ENCODE measurements at regions not wholly inside any gene's neighbourhood (a gene's known extent, or its start where the extent isn't known, plus 50 kb on each side); places are given as distances from the start of the nearest gene placed in this dataset.

- no peaks in the 10 kb centered on the region for H3K9me3 ChIP-seq
- H3K4me1 ChIP-seq (ENCODE audit: control insufficient read depth in 1 of 2, insufficient read depth in 2 of 2, low read depth in 1 of 2, low read length in 1 of 2), result peaks cover 3 to 11% of the 10 kb centered on the region in 2 experiments; a peak in 3 of 4 replicates
- peak; percentile 34 for DNase-seq
- no peak overlapping the region for H3K4me2 ChIP-seq
- peak overlapping the region; percentile 37 for H2AFZ ChIP-seq (ENCODE audit: low read depth)
- no peaks in the 10 kb centered on the region for H3F3A ChIP-seq (replicated peaks; ENCODE audit: insufficient read depth)
- H3K79me2 ChIP-seq (ENCODE audit: insufficient read depth), result no peaks in the 10 kb centered on the region
- H3K27ac ChIP-seq (ENCODE audit: low read depth in 2 of 2, low read length in 1 of 2), result peak overlapping the region in 1 of 2 experiments; percentile 42; a peak in 2 of 4 replicates
- 63% methylated on average over 6 of the region's 6 CpGs for WGBS (ENCODE audit: low lambda C conversion rate)
- no peaks in the 10 kb centered on the region for H3K27me3 ChIP-seq (ENCODE audit: insufficient read depth)
- POLR2A ChIA-PET, result no interaction called here
- H3K36me3 ChIP-seq (replicated peaks in 1 of 2; ENCODE audit: control insufficient read depth in 1 of 2, insufficient read depth in 2 of 2, low read length in 1 of 2), result no peaks in the 10 kb centered on the region
- TF ChIP-seq RAD21 (IDR thresholded peaks at IDR 0.05; ENCODE audit: low read length), result no peak
- no peak for TF ChIP-seq GATA2 (CRISPR knock-in tag; IDR thresholded peaks at IDR 0.05)
- TF ChIP-seq JUND (IDR thresholded peaks at IDR 0.05), result no peak
- TF ChIP-seq SMC3 (IDR thresholded peaks at IDR 0.05; ENCODE audit: low read depth, low read length), result no peak
- TF ChIP-seq IRF3 (IDR thresholded peaks at IDR 0.05; ENCODE audit: low read depth, low read length), result no peak
- TF ChIP-seq GABPA (IDR thresholded peaks at IDR 0.05; ENCODE audit: low read depth), result no peak
- TF ChIP-seq TAF1 (IDR thresholded peaks at IDR 0.05; ENCODE audit: borderline replicate concordance, low read depth, low read length), result no peak
- no peak for TF ChIP-seq CHD2 (IDR thresholded peaks at IDR 0.05; ENCODE audit: low read length, partially characterized antibody)
- TF ChIP-seq RCOR1 (IDR thresholded peaks at IDR 0.05; ENCODE audit: low read length), result no peak
- TF ChIP-seq NRF1 (IDR thresholded peaks at IDR 0.05; ENCODE audit: low read depth, low read length), result no peak
- H3K4me3 ChIP-seq (ENCODE audit: low read depth in 2 of 2, low read length in 1 of 2), result no peak overlapping the region
- no peak overlapping the region for H3K9ac ChIP-seq
- no peaks in the 10 kb centered on the region for H4K20me1 ChIP-seq (ENCODE audit: insufficient read depth)
- CTCF ChIA-PET, result interaction anchor here (2.2 kb wide), 1 partner anchor 34 kb away, joined by 6 read pairs; no protein-coding TSS in a partner anchor
- no peaks in the 10 kb centered on the region for H3K9me2 ChIP-seq
Observed at GRCh38 chr4:123616951-123617461, 220.4 kb downstream of the SPRY1 start.

- no peaks in the 10 kb centered on the region for H3K9me2 ChIP-seq
- no peaks in the 10 kb centered on the region for H3K9me3 ChIP-seq
- no peak overlapping the region for H3K4me2 ChIP-seq
- H2AFZ ChIP-seq (ENCODE audit: low read depth), result no peak overlapping the region
- no peak overlapping the region for H3K4me3 ChIP-seq (ENCODE audit: low read depth in 2 of 2, low read length in 1 of 2)
- TF ChIP-seq TCF12 (IDR thresholded peaks at IDR 0.05) (no peak), MEF2A (IDR thresholded peaks at IDR 0.05; ENCODE audit: borderline replicate concordance, low read depth) (no peak), NFIC (IDR thresholded peaks at IDR 0.05; ENCODE audit: borderline replicate concordance) (no peak), EP300 (IDR thresholded peaks at IDR 0.05; ENCODE audit: borderline replicate concordance in 1 of 2, low read depth in 1 of 2, low read length in 1 of 2) (no peak), PBX3 (IDR thresholded peaks at IDR 0.05) (no peak), YY1 (IDR thresholded peaks at IDR 0.05; ENCODE audit: low read depth) (no peak), REST (IDR thresholded peaks at IDR 0.05; ENCODE audit: low read depth, low read length) (no peak), ELF1 (IDR thresholded peaks at IDR 0.05) (no peak), GABPA (IDR thresholded peaks at IDR 0.05; ENCODE audit: low read depth) (no peak), FOSL2 (IDR thresholded peaks at IDR 0.05; ENCODE audit: borderline replicate concordance, low read depth) (no peak), CHD2 (IDR thresholded peaks at IDR 0.05; ENCODE audit: low read length, partially characterized antibody) (no peak), MXI1 (IDR thresholded peaks at IDR 0.05; ENCODE audit: low read depth, low read length) (no peak)
- ChIA-PET CTCF (interaction anchor here (2.2 kb wide), 1 partner anchor 33 kb away, joined by 6 read pairs; no protein-coding TSS in a partner anchor), POLR2A (no interaction called here)
- H4K20me1 ChIP-seq (ENCODE audit: insufficient read depth), result no peaks in the 10 kb centered on the region
- no peaks in the 10 kb centered on the region for H3K36me3 ChIP-seq (replicated peaks in 1 of 2; ENCODE audit: control insufficient read depth in 1 of 2, insufficient read depth in 2 of 2, low read length in 1 of 2)
- H3K4me1 ChIP-seq (ENCODE audit: control insufficient read depth in 1 of 2, insufficient read depth in 2 of 2, low read depth in 1 of 2, low read length in 1 of 2), result peaks cover 3 to 11% of the 10 kb centered on the region in 2 experiments; a peak in 3 of 4 replicates
- DNase-seq, result no peak
- H3K27ac ChIP-seq (ENCODE audit: low read depth in 2 of 2, low read length in 1 of 2), result no peak overlapping the region; a peak in 1 of 4 replicates
- H3K79me2 ChIP-seq (ENCODE audit: insufficient read depth), result no peaks in the 10 kb centered on the region
- H3F3A ChIP-seq (replicated peaks; ENCODE audit: insufficient read depth), result no peaks in the 10 kb centered on the region
- no peaks in the 10 kb centered on the region for H3K27me3 ChIP-seq (ENCODE audit: insufficient read depth)
- 100% methylated on average over 1 of the region's 1 CpG for WGBS (ENCODE audit: low lambda C conversion rate)
- no peak overlapping the region for H3K9ac ChIP-seq
Observed at GRCh38 chr4:123617791-123618190, 221.2 kb downstream of the SPRY1 start.

Data from SK-N-SH (cell line).